HEK293 (cell line): ENCODE measurements at regions not wholly inside any gene's neighbourhood (a gene's known extent, or its start where the extent isn't known, plus 50 kb on each side); places are given as distances from the start of the nearest gene placed in this dataset.

ENCODE experiments used
- CTCF ChIP-seq: fragments of 450-650 bp; formaldehyde crosslinking; IDR thresholded peaks from 2 replicates; pipeline ENCODE4 v1.5.1; 2016; ENCODE audit warnings: missing biosample characterization, missing genetic modification characterization
- SP2 ChIP-seq: fragments of 450-650 bp; formaldehyde crosslinking; IDR thresholded peaks from 2 replicates; pipeline ENCODE4 v1.5.1; 2016; ENCODE audit warnings: missing biosample characterization, missing genetic modification characterization
- ZFP37 ChIP-seq: fragments of 450-650 bp; formaldehyde crosslinking; IDR thresholded peaks from 2 replicates; pipeline ENCODE4 v1.5.1; 2016; ENCODE audit warnings: missing biosample characterization, missing genetic modification characterization
- ZNF10 ChIP-seq: fragments of 450-650 bp; formaldehyde crosslinking; IDR thresholded peaks from 2 replicates; pipeline ENCODE4 v1.5.1; 2017; ENCODE audit warnings: missing biosample characterization, missing genetic modification characterization
- ZNF561 ChIP-seq: fragments of 450-650 bp; IDR thresholded peaks from 2 replicates; pipeline ENCODE4 v1.5.1; 2018; ENCODE audit warnings: missing biosample characterization, missing genetic modification characterization, borderline replicate concordance

DNA sequence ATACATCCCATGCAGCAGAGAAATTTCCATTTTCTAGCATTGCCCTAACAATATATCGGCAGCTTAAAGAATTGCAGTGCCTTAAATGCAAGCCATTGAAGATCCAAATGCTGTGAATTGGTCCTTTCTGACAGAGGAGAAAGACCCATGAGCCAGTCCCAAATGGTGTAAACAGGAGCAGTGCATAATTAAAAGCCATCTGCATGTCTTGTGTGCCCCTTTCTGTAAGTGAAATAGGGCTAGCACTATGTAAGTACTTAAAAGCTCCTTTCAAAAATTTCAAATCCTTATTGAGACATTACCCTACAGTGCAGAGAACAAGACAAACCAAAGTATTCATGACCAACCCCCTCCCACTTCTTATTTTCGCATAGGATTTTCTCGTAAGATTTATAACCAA lies 108.7 kb upstream of the LCORL start:
- TF ChIP-seq ZNF561 (tag by site-specific recombination), result no peak
- TF ChIP-seq CTCF (tag by site-specific recombination), result no peak
- TF ChIP-seq SP2 (tag by site-specific recombination), result no peak
- no peak for TF ChIP-seq ZFP37 (tag by site-specific recombination)
- TF ChIP-seq ZNF10 (tag by site-specific recombination), result no peak
